ENCODE measurements at regions not wholly inside any gene's neighbourhood (a gene's known extent, or its start where the extent isn't known, plus 50 kb on each side); places are given as distances from the start of the nearest gene placed in this dataset.

GRCh38 chr3:22239011-22239410, 488.0 kb upstream of the ZNF385D start:
- no peak for TF ChIP-seq CTCF (conservative IDR thresholded peaks at IDR 0.05; ENCODE audit: low read depth, low read length)
- no peak for TF ChIP-seq EZH2 (IDR thresholded peaks at IDR 0.05; ENCODE audit: borderline replicate concordance, low read depth, low read length, poor library complexity, severe bottlenecking)
